ENCODE measurements at regions not wholly inside any gene's neighbourhood (a gene's known extent, or its start where the extent isn't known, plus 50 kb on each side); places are given as distances from the start of the nearest gene placed in this dataset.

DNA sequence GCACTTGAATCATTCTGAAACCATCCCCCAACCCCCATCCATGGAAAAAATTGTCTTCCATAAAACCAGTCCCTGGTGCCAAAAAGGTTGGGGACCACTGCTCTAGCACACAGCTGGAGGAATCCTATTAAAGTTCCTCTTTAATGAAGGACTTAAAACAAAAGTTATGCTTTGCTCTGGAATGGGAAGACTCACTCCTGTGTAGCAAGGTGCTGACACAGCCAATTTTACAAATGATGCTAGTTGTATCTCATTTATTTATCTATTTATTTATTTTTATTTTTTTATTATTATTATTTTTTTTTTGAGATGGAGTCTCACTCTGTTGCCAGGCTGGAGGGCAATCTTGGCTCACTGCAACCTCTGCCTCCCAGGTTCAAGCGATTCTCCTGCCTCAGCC, 58.9 kb upstream of the NDUFV2 start:
- TF ChIP-seq GATA3 (IDR thresholded peaks at IDR 0.05; ENCODE audit: low read depth, low read length), result no peak
- TF ChIP-seq GATA2 (IDR thresholded peaks at IDR 0.05; ENCODE audit: low read depth, low read length), result no peak
